SK-N-SH treated with all-trans-retinoic acid at 6 μM for 48 hours (cell line): ENCODE measurements at regions not wholly inside any gene's neighbourhood (a gene's known extent, or its start where the extent isn't known, plus 50 kb on each side); places are given as distances from the start of the nearest gene placed in this dataset.

Experiments
- ATAC-seq: fragments of 200-7000 bp; cut with Tn5 transposase; 3 replicates; pipeline ENCODE4 v1.9.1; 2020; ENCODE audit warnings: mild to moderate bottlenecking, moderate library complexity
- ARNTL ChIP-seq: fragments of 450-650 bp; formaldehyde crosslinking; IDR thresholded peaks from 2 replicates; pipeline ENCODE4 v1.5.0; 2020; ENCODE audit warnings: low read depth, mild to moderate bottlenecking, moderate library complexity, borderline replicate concordance
- BACH2 ChIP-seq: fragments of 250-450 bp; sonication (Bioruptor Pico); IDR thresholded peaks from 2 replicates; pipeline ENCODE4 v1.9.0; 2021; ENCODE audit warnings: mild to moderate bottlenecking, borderline replicate concordance
- CREB5 ChIP-seq: fragments of 250-450 bp; sonication (Bioruptor Pico); IDR thresholded peaks from 2 replicates; pipeline ENCODE4 v1.5.1; 2020; ENCODE audit warnings: low read depth, mild to moderate bottlenecking, moderate library complexity
- CSDC2 ChIP-seq: fragments of 250-450 bp; sonication (Bioruptor Pico); IDR thresholded peaks from 2 replicates; pipeline ENCODE4 v1.5.0; 2020; ENCODE audit warnings: mild to moderate bottlenecking, moderate library complexity
- CSRNP3 ChIP-seq: fragments of 250-450 bp; sonication (Bioruptor Pico); IDR thresholded peaks from 2 replicates; pipeline ENCODE4 v1.5.1; 2021; ENCODE audit warnings: mild to moderate bottlenecking, moderate library complexity
- ESRRG ChIP-seq: fragments of 250-450 bp; sonication (Bioruptor Pico); IDR thresholded peaks from 2 replicates; pipeline ENCODE4 v1.6.1; 2021; ENCODE audit warnings: mild to moderate bottlenecking
- GLIS3 ChIP-seq: fragments of 250-450 bp; sonication (Bioruptor Pico); IDR thresholded peaks from 2 replicates; pipeline ENCODE4 v1.5.0; 2020; ENCODE audit warnings: mild to moderate bottlenecking, moderate library complexity
- ISL1 ChIP-seq: fragments of 250-450 bp; sonication (Bioruptor Pico); IDR thresholded peaks from 2 replicates; pipeline ENCODE4 v2.1.2; 2022; ENCODE audit warnings: mild to moderate bottlenecking, moderate library complexity
- OSR1 ChIP-seq: fragments of 250-450 bp; sonication (Bioruptor Pico); IDR thresholded peaks from 2 replicates; pipeline ENCODE4 v1.8.0; 2022; ENCODE audit warnings: moderate library complexity, mild to moderate bottlenecking, inconsistent platforms
- PATZ1 ChIP-seq: fragments of 250-450 bp; sonication (Bioruptor Pico); IDR thresholded peaks from 2 replicates; pipeline ENCODE4 v1.8.0; 2020; ENCODE audit warnings: mild to moderate bottlenecking, moderate library complexity, borderline replicate concordance
- POU6F1 ChIP-seq: fragments of 250-450 bp; sonication (Bioruptor Pico); IDR thresholded peaks from 2 replicates; pipeline ENCODE4 v1.8.0; 2021; ENCODE audit warnings: low read depth, mild to moderate bottlenecking, moderate library complexity, borderline replicate concordance
- RARB ChIP-seq: fragments of 250-450 bp; sonication (Bioruptor Pico); IDR thresholded peaks from 2 replicates; pipeline ENCODE4 v1.8.0; 2021; ENCODE audit warnings: mild to moderate bottlenecking, moderate library complexity
- SNAI2 ChIP-seq: fragments of 250-450 bp; sonication (Bioruptor Pico); IDR thresholded peaks from 2 replicates; pipeline ENCODE4 v1.5.0; 2020; ENCODE audit warnings: mild to moderate bottlenecking, moderate library complexity
- TCF4 ChIP-seq: fragments of 250-450 bp; sonication (Bioruptor Pico); IDR thresholded peaks from 2 replicates; pipeline ENCODE4 v1.8.0; 2021; ENCODE audit warnings: mild to moderate bottlenecking, moderate library complexity, borderline replicate concordance
- TOX ChIP-seq: fragments of 250-450 bp; sonication (Bioruptor Pico); IDR thresholded peaks from 2 replicates; pipeline ENCODE4 v1.8.0; 2021; ENCODE audit warnings: mild to moderate bottlenecking, moderate library complexity, borderline replicate concordance
- TSHZ2 ChIP-seq: fragments of 250-450 bp; sonication (Bioruptor Pico); IDR thresholded peaks from 2 replicates; pipeline ENCODE4 v1.5.0; 2020; ENCODE audit warnings: mild to moderate bottlenecking, moderate library complexity
- ZFP3 ChIP-seq: fragments of 250-450 bp; sonication (Bioruptor Pico); IDR thresholded peaks from 2 replicates; pipeline ENCODE4 v1.5.0; 2020; ENCODE audit warnings: mild to moderate bottlenecking, moderate library complexity
- ZNF565 ChIP-seq: fragments of 450-650 bp; formaldehyde crosslinking; conservative IDR thresholded peaks from 2 replicates; pipeline ENCODE4 v1.5.0; 2020; ENCODE audit warnings: low read depth, mild to moderate bottlenecking, moderate library complexity
- ZNF70 ChIP-seq: fragments of 450-650 bp; formaldehyde crosslinking; IDR thresholded peaks from 2 replicates; pipeline ENCODE4 v1.5.0; 2020; ENCODE audit warnings: mild to moderate bottlenecking, moderate library complexity
- ZNF8 ChIP-seq: fragments of 450-650 bp; formaldehyde crosslinking; IDR thresholded peaks from 2 replicates; pipeline ENCODE4 v1.5.0; 2020; ENCODE audit warnings: mild to moderate bottlenecking, moderate library complexity

- no peak for TF ChIP-seq PATZ1 (CRISPR knock-in tag)
- TF ChIP-seq ZNF70 (CRISPR knock-in tag) = no peak
- TF ChIP-seq TOX (CRISPR knock-in tag) = no peak
- TF ChIP-seq BACH2 (CRISPR knock-in tag) = no peak
- TF ChIP-seq ZNF8 (CRISPR knock-in tag) = no peak
- no peak for TF ChIP-seq CREB5
- TF ChIP-seq GLIS3 (CRISPR knock-in tag) = no peak
- no peak for TF ChIP-seq ZNF565 (CRISPR knock-in tag)
- no peak for TF ChIP-seq CSDC2 (CRISPR knock-in tag)
- no peak for TF ChIP-seq TCF4 (CRISPR knock-in tag)
- no peak for TF ChIP-seq ISL1 (CRISPR knock-in tag)
- no peak for ATAC-seq
Measured at GRCh38 chr20:19070681-19071445, 141.6 kb upstream of the SLC24A3 start.

- ATAC-seq = no peak
- TF ChIP-seq ZNF8 (CRISPR knock-in tag) (no peak), RARB (CRISPR knock-in tag) (no peak), OSR1 (CRISPR knock-in tag) (no peak), ZNF70 (CRISPR knock-in tag) (no peak), CREB5 (no peak), CSDC2 (CRISPR knock-in tag) (no peak), GLIS3 (CRISPR knock-in tag) (no peak), ZNF565 (CRISPR knock-in tag) (no peak), ISL1 (CRISPR knock-in tag) (no peak), TCF4 (CRISPR knock-in tag) (no peak), ZFP3 (CRISPR knock-in tag) (no peak), POU6F1 (CRISPR knock-in tag) (no peak), BACH2 (CRISPR knock-in tag) (no peak), TSHZ2 (CRISPR knock-in tag) (no peak), ARNTL (no peak), SNAI2 (CRISPR knock-in tag) (no peak), CSRNP3 (CRISPR knock-in tag) (no peak), ESRRG (CRISPR knock-in tag) (no peak), TOX (CRISPR knock-in tag) (no peak), PATZ1 (CRISPR knock-in tag) (no peak)
Measured at GRCh38 chr20:19071446-19071725, 141.1 kb upstream of the SLC24A3 start.
